Right atrium auricular region (tissue), 2 donors: ENCODE measurements at regions not wholly inside any gene's neighbourhood (a gene's known extent, or its start where the extent isn't known, plus 50 kb on each side); places are given as distances from the start of the nearest gene placed in this dataset.

Experiments
- DNase-seq: peaks from one replicate; pipeline ENCODE4 v3.0.0-alpha.2; 2019; ENCODE audit warnings: low spot score
- H3K27ac ChIP-seq, 2 donors: fragments of 200-600 bp; sonication (generic); 1 replicate in 1 of 2; 2 replicates in 1 of 2; pipeline ENCODE4 v1.5.1; 2016 to 2019
- H3K27me3 ChIP-seq, 2 donors: fragments of 200-600 bp; sonication (generic); one replicate each; pipeline versions ENCODE4 v1.5.1 to v1.6.0; 2017 to 2019
- H3K36me3 ChIP-seq: fragments of 200-600 bp; sonication (generic); one replicate; pipeline ENCODE4 v1.5.1; 2016
- H3K4me1 ChIP-seq, 2 donors: fragments of 200-600 bp; sonication (generic); one replicate each; pipeline versions ENCODE4 v1.5.1 to v1.6.0; 2017 to 2019
- H3K4me3 ChIP-seq, 2 donors: fragments of 200-600 bp; sonication (generic); 1 replicate in 1 of 2; 2 replicates in 1 of 2; pipeline ENCODE4 v1.5.1; 2017 to 2019; ENCODE audit warnings: mild to moderate bottlenecking in 1 of 2, moderate library complexity in 1 of 2
- H3K9me3 ChIP-seq, 2 donors: fragments of 200-600 bp; sonication (generic); one replicate each; pipeline ENCODE4 v1.5.1; 2019
- TF ChIP-seq, protein P1 (sequence below), 2 donors: fragments of 200-600 bp; sonication (generic); IDR thresholded peaks; one replicate each; pipeline ENCODE4 v1.5.1; 2019; ENCODE audit warnings: antibody characterized with exemption in 2 of 2

DNA sequence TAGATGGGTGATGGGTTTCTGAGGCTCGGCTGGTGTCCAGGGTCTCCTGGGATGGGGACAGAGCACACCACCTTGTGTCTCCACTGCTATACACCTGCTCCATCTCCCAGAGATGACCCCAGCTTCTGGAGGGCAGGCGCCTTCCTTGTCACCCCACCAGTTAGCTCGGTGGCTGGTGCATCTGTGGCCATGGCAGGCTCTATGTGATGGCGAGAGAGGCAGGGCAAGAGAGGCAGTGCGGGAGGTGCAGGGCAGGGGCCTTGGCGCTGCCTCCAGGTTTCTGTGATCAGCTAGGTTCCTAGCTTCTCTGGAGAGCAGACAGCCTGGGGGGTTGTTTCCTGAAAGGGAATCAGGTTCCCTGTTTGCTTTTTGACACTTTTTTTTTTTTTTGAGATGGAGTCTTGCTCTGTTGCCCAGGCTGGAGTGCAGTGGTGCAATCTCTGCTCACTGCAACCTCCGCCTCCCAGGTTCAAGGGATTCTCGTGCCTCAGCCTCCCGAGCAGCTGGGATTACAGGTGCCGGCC lies 69.0 kb upstream of the ZNF536 start:
- H3K4me3 ChIP-seq, result no peak overlapping the region
- H3K4me1 ChIP-seq, result no peaks in the 10 kb centered on the region
- no peak for DNase-seq
- no peaks in the 10 kb centered on the region for H3K36me3 ChIP-seq
- no peaks in the 10 kb centered on the region for H3K27me3 ChIP-seq
- H3K9me3 ChIP-seq, result no peaks in the 10 kb centered on the region
- TF ChIP-seq, protein P1, sequence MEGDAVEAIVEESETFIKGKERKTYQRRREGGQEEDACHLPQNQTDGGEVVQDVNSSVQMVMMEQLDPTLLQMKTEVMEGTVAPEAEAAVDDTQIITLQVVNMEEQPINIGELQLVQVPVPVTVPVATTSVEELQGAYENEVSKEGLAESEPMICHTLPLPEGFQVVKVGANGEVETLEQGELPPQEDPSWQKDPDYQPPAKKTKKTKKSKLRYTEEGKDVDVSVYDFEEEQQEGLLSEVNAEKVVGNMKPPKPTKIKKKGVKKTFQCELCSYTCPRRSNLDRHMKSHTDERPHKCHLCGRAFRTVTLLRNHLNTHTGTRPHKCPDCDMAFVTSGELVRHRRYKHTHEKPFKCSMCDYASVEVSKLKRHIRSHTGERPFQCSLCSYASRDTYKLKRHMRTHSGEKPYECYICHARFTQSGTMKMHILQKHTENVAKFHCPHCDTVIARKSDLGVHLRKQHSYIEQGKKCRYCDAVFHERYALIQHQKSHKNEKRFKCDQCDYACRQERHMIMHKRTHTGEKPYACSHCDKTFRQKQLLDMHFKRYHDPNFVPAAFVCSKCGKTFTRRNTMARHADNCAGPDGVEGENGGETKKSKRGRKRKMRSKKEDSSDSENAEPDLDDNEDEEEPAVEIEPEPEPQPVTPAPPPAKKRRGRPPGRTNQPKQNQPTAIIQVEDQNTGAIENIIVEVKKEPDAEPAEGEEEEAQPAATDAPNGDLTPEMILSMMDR (IDR thresholded peaks at IDR 0.05), result no peak
- no peak overlapping the region for H3K27ac ChIP-seq

DNA sequence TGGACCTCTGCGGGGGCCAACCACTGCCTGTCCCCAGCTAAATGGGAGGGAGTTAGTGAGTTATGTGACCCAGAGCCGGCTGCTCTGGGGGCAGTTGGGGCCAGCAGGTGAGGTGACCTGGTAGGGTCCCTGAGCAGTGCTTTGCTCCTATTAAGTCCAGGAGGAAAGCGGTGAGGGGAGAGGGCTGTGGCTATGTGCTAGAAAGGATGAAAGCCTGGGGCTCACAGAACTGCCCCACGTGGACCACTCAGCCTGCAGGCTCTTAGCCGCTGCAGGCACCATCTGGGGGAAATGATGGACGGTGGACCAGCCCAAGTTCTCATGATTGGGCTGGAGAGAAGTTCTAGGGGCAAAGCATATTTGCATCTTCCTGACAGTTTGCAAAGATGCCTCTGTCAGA lies 67.6 kb upstream of the ZNF536 start:
- TF ChIP-seq, protein P1 (IDR thresholded peaks at IDR 0.05), result no peak
- no peak for DNase-seq
- Histone ChIP-seq H3K4me3 (no peak overlapping the region), H3K4me1 (no peaks in the 10 kb centered on the region), H3K27me3 (no peaks in the 10 kb centered on the region), H3K36me3 (no peaks in the 10 kb centered on the region), H3K9me3 (no peaks in the 10 kb centered on the region), H3K27ac (no peak overlapping the region)

DNA sequence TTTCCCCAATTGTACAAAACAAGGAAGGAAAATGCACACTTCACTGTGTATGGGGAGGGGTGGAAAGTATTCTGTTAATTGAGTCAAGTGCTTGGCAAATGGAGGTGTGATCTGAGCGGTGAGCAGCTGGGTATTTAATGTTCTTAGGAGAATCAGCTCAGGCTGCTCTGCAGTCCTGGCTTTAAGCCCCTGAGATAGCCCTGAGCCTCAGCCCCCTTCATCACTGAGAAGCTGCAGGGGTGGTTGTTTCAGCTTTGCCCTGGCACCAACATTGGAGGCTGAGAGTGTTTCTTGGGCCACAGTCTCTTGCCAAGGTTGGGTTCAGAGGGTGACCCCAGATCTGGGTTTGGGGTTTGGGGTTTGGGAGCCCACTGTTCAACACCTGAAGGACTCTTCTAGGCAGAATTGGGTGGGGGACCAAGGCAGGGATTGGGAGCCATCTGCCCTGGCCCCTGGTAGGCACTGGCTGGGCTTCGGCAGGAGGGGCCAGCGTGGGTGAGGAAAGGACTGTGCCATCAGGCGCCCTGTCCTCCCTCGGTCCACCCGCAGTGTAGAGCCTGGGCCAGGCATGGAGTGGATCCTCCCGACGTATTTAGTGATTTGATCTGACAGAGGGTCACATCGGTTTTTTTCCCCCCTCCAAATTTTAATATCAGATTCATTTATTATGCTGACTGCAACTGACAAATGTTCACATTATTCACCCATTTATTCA lies 66.7 kb upstream of the ZNF536 start:
- Histone ChIP-seq H3K4me3 (no peak overlapping the region), H3K4me1 (no peaks in the 10 kb centered on the region), H3K36me3 (no peaks in the 10 kb centered on the region), H3K27me3 (no peaks in the 10 kb centered on the region), H3K9me3 (no peaks in the 10 kb centered on the region), H3K27ac (no peak overlapping the region)
- TF ChIP-seq, protein P1 (IDR thresholded peaks at IDR 0.05), result no peak
- no peak for DNase-seq

DNA sequence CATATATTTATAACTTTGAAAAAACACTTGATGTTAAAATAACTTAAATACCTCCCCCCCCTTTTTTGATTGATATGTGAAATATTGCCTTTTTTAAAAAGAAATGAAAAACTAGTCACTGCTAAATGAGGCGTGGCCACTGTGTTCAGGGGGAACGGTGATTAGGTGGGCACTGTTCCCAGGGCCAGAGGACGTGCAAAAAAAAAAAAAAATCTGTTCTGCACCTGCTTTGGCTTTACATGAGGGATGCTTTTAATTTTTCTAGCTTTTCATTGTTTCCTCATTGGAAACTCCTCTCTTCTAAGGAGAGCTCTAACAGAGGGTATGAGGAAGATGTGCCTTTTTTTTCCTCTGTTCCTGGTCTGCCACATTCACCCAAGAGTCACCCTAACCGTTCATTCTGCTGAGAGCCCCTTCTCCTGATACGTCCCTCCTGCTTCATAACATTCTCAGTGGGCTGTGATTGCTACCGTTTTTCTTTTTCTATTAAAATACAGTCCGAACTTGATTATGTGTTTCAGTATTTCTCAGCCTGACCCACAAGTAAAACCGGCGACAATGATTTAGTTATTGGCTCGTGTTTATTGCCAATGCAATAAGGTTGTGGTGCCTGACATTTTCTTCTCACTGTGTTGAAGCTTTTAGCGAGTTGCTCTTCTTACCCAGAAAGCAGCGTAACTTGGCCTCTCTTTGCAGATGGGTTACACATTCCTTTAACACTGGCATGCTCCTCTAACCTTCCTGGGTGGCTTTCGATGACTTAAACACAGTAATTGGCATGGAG lies 64.8 kb upstream of the ZNF536 start:
- TF ChIP-seq, protein P1 (IDR thresholded peaks at IDR 0.05), result no peak
- Histone ChIP-seq H3K4me3 (no peak overlapping the region), H3K9me3 (no peaks in the 10 kb centered on the region), H3K4me1 (no peaks in the 10 kb centered on the region), H3K27me3 (no peaks in the 10 kb centered on the region), H3K36me3 (no peaks in the 10 kb centered on the region), H3K27ac (no peak overlapping the region)
- DNase-seq, result no peak

DNA sequence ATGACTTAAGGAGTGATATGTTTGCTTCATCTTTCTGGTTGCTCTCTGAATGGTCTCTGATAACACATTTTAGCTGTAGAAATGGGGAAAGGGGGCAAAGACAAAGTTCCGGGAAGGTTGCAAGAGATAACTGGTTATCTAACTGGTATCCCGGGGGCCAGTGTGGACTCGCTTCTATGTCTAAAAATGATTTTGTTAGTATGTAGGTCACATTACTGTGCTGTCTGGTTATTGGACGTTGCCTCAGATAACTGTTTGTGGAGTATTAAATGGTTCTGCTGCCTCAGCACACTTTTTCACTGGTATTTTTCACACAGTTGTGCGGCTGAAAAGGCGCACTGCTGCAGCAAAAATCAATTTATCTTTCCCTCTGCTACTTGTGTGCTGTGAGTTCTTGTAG lies 63.0 kb upstream of the ZNF536 start:
- Histone ChIP-seq H3K27me3 (no peaks in the 10 kb centered on the region), H3K4me3 (no peak overlapping the region), H3K4me1 (no peaks in the 10 kb centered on the region), H3K9me3 (no peaks in the 10 kb centered on the region), H3K36me3 (no peaks in the 10 kb centered on the region), H3K27ac (no peak overlapping the region)
- no peak for DNase-seq
- TF ChIP-seq, protein P1 (IDR thresholded peaks at IDR 0.05), result no peak
